ENCODE measurements at regions not wholly inside any gene's neighbourhood (a gene's known extent, or its start where the extent isn't known, plus 50 kb on each side); places are given as distances from the start of the nearest gene placed in this dataset.

DNA sequence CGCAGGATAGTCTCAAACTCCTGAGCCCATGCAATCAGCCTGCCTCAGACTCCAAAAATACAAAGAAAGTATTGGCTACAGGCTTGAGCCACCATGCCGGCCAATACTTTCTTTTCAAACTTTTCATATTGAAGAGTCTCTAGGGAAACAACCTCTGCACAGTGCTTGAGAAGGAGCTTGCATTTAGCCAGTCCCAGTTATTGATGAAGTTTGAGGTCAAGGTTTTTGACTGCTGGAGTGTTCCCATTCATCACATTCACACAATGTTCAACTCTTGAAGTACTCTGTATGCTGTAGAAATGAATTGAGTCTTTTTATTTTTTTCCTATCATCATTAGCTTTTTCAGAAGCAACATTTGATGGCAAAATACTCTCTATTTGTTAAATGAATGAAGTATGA, 355.8 kb upstream of the E2F7 start:
- DNase-seq (no peak), ATAC-seq (no peak)
- Histone ChIP-seq H3K27ac (no peak overlapping the region), H3K4me3 (no peak overlapping the region), H3K4me1 (no peaks in the 10 kb centered on the region), H3K36me3 (replicated peaks in 1 of 2; ENCODE audit: insufficient read depth in 1 of 2, low read depth in 2 of 2) (no peaks in the 10 kb centered on the region), H3K9me3 (no peaks in the 10 kb centered on the region), H3K27me3 (no peaks in the 10 kb centered on the region)
- intact Hi-C loops (cut with DNase I) = no loop called here
- WGBS, 2 donors = 72 to 75% methylated on average over 2 of the region's 2 CpGs
- TF ChIP-seq, protein P1, sequence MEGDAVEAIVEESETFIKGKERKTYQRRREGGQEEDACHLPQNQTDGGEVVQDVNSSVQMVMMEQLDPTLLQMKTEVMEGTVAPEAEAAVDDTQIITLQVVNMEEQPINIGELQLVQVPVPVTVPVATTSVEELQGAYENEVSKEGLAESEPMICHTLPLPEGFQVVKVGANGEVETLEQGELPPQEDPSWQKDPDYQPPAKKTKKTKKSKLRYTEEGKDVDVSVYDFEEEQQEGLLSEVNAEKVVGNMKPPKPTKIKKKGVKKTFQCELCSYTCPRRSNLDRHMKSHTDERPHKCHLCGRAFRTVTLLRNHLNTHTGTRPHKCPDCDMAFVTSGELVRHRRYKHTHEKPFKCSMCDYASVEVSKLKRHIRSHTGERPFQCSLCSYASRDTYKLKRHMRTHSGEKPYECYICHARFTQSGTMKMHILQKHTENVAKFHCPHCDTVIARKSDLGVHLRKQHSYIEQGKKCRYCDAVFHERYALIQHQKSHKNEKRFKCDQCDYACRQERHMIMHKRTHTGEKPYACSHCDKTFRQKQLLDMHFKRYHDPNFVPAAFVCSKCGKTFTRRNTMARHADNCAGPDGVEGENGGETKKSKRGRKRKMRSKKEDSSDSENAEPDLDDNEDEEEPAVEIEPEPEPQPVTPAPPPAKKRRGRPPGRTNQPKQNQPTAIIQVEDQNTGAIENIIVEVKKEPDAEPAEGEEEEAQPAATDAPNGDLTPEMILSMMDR (IDR thresholded peaks at IDR 0.05) = no peak
- TF ChIP-seq POLR2A (IDR thresholded peaks at IDR 0.05) = no peak

DNA sequence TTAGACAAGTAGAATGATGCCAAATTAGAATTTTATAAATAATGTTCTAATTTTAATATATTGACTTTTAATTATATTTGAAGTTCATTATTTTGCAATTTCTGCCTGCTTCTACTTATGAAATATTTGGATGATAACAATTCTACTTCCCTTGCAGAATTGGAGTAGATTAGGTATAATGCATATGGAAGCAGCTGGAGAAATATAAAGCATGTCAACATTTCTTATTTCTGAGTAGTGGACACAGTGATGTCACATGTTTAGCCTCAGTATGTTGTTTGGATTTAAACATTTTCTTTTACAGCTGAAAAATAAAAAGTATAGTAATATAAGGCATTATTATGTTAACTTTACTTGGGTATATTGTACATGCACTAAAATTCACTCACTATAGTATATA, 344.2 kb upstream of the E2F7 start:
- no peak overlapping the region for H3K27ac ChIP-seq
- DNase-seq (no peak), ATAC-seq (no peak)
- H3K9me3 ChIP-seq = no peaks in the 10 kb centered on the region
- no peaks in the 10 kb centered on the region for H3K27me3 ChIP-seq
- H3K36me3 ChIP-seq (replicated peaks in 1 of 2; ENCODE audit: insufficient read depth in 1 of 2, low read depth in 2 of 2) = no peaks in the 10 kb centered on the region
- no peak for TF ChIP-seq POLR2A (IDR thresholded peaks at IDR 0.05)
- TF ChIP-seq, protein P1 (IDR thresholded peaks at IDR 0.05) = no peak
- H3K4me3 ChIP-seq = no peak overlapping the region
- intact Hi-C loops (cut with DNase I) = no loop called here
- no peaks in the 10 kb centered on the region for H3K4me1 ChIP-seq

DNA sequence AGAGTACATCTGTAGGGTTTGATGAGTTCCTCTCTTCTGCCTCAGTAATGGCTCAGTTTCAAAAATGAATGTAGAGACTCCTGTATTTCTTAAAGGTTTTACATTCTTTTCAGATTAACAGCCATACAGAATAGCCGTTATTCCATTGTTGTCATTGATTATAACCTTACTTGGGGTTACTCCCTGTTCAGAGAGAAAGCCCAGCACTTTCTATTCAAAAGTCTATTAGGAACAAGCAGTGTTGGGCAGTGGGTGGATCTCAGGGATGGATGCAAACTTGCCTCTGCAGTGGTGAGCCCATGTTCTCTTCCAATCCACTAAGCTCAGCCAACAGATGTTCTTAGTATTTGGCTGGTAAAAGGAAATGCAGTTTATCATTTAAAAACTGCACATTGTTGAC, 342.6 kb upstream of the E2F7 start:
- Histone ChIP-seq H3K36me3 (replicated peaks in 1 of 2; ENCODE audit: insufficient read depth in 1 of 2, low read depth in 2 of 2) (no peaks in the 10 kb centered on the region), H3K27me3 (no peaks in the 10 kb centered on the region), H3K27ac (no peak overlapping the region), H3K9me3 (no peaks in the 10 kb centered on the region), H3K4me3 (no peak overlapping the region), H3K4me1 (no peaks in the 10 kb centered on the region)
- intact Hi-C loops (cut with DNase I) = no loop called here
- no peak for ATAC-seq
- DNase-seq = no peak
- no peak for TF ChIP-seq POLR2A (IDR thresholded peaks at IDR 0.05)
- TF ChIP-seq, protein P1 (IDR thresholded peaks at IDR 0.05) = no peak
- WGBS, 2 donors = 56 to 78% methylated on average over 1 of the region's 1 CpG

DNA sequence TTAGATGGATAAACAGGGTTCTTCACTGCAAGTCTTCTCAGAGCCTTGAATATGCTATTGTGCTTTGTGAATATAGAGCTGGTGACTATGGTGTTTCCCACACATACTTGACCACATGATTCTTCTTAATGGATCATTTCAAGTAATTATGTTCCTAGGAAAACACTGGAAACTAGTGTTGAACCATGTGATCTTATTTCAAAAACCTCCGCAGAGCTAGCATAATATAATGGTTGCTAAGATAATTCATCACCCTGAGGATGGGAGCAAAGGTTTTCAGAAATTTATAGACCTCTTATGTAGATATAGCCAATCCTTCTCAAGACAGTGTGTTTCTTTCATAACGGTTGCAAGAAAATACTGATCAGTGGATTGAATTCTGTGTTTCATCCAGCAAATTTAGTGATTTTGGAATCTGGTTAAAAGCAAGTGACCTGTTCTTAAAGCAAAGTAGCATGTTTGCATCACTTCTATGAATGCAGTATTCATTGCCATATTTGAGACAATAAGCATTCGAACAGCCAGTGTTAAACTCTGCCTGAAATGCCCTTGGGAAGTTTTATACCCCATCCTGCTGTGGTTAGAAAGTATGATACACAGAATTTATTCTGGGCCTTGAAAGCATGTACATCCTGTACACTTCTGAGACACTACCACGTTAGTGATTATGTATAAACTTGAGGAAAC, 341.0 kb upstream of the E2F7 start:
- intact Hi-C loops (cut with DNase I) = no loop called here

More for the DNA sequence above, 341.0 kb upstream of the E2F7 start:
- Histone ChIP-seq H3K27ac (no peak overlapping the region), H3K9me3 (no peaks in the 10 kb centered on the region), H3K36me3 (replicated peaks in 1 of 2; ENCODE audit: insufficient read depth in 1 of 2, low read depth in 2 of 2) (no peaks in the 10 kb centered on the region), H3K27me3 (no peaks in the 10 kb centered on the region), H3K4me3 (no peak overlapping the region), H3K4me1 (no peaks in the 10 kb centered on the region)
- DNase-seq = no peak
- 60 to 69% methylated on average over 4 of the region's 4 CpGs for WGBS, 2 donors
- TF ChIP-seq POLR2A (IDR thresholded peaks at IDR 0.05) = no peak
- TF ChIP-seq, protein P1 (IDR thresholded peaks at IDR 0.05) = no peak
- ATAC-seq = no peak
